GM19238 (cell line): ENCODE measurements at regions not wholly inside any gene's neighbourhood (a gene's known extent, or its start where the extent isn't known, plus 50 kb on each side); places are given as distances from the start of the nearest gene placed in this dataset.
"Not testable (repeated sequence)": the region's sequence is repeated elsewhere in the genome, so short reads cannot be mapped to it uniquely, and the experiment has no call there.

Experiments used
- DNase-seq: peaks from one replicate; pipeline ENCODE4 v3.0.0; 2011; ENCODE audit warnings: low spot score; ENCODE audit not compliant: insufficient read length

- DNase-seq: no peak
Observed at GRCh38 chr7:142569851-142570250, 179.4 kb upstream of the PRSS1 start.

GRCh38 chr7:142568435-142569097 lies 180.7 kb upstream of the PRSS1 start:
- no peak for DNase-seq

- no peak for DNase-seq
Observed at GRCh38 chr7:142567201-142568075, 181.8 kb upstream of the PRSS1 start.

- no peak for DNase-seq
Observed at GRCh38 chr7:142566271-142566670, 183.0 kb upstream of the PRSS1 start.

GRCh38 chr7:142564125-142564524 lies 185.1 kb upstream of the PRSS1 start:
- DNase-seq: not testable (repeated sequence)

GRCh38 chr7:142563470-142563869 lies 185.8 kb upstream of the PRSS1 start:
- DNase-seq: no peak

GRCh38 chr7:142562688-142563087 lies 186.6 kb upstream of the PRSS1 start:
- no peak for DNase-seq

- DNase-seq: not testable (repeated sequence)
Observed at GRCh38 chr7:142561396-142561795, 187.9 kb upstream of the PRSS1 start.

GRCh38 chr7:142560770-142561169 lies 188.5 kb upstream of the PRSS1 start:
- DNase-seq: not testable (repeated sequence)

- no peak for DNase-seq
Observed at GRCh38 chr7:142560166-142560565, 189.1 kb upstream of the PRSS1 start.

- DNase-seq: no peak
Observed at GRCh38 chr7:142557971-142558582, 191.2 kb upstream of the PRSS1 start.

- no peak for DNase-seq
Observed at GRCh38 chr7:142556740-142557139, 192.5 kb upstream of the PRSS1 start.

GRCh38 chr7:142554560-142555532 lies 194.4 kb upstream of the PRSS1 start:
- DNase-seq: no peak

- no peak for DNase-seq
Observed at GRCh38 chr7:142553216-142553615, 196.1 kb upstream of the PRSS1 start.

- DNase-seq: no peak
Observed at GRCh38 chr7:142548978-142549377, 200.3 kb upstream of the PRSS1 start.

GRCh38 chr7:142546452-142546851 lies 202.8 kb upstream of the PRSS1 start:
- DNase-seq: no peak

- no peak for DNase-seq
Observed at GRCh38 chr7:142542942-142543341, 206.3 kb upstream of the PRSS1 start.

- no peak for DNase-seq
Observed at GRCh38 chr7:142542105-142542504, 207.2 kb upstream of the PRSS1 start.

- DNase-seq: no peak
Observed at GRCh38 chr7:142540371-142540770, 208.9 kb upstream of the PRSS1 start.

- DNase-seq: no peak
Observed at GRCh38 chr7:142539901-142540300, 209.4 kb upstream of the PRSS1 start.

- DNase-seq: no peak
Observed at GRCh38 chr7:142537760-142538159, 211.5 kb upstream of the PRSS1 start.
